ENCODE measurements at regions not wholly inside any gene's neighbourhood (a gene's known extent, or its start where the extent isn't known, plus 50 kb on each side); places are given as distances from the start of the nearest gene placed in this dataset.

DNA sequence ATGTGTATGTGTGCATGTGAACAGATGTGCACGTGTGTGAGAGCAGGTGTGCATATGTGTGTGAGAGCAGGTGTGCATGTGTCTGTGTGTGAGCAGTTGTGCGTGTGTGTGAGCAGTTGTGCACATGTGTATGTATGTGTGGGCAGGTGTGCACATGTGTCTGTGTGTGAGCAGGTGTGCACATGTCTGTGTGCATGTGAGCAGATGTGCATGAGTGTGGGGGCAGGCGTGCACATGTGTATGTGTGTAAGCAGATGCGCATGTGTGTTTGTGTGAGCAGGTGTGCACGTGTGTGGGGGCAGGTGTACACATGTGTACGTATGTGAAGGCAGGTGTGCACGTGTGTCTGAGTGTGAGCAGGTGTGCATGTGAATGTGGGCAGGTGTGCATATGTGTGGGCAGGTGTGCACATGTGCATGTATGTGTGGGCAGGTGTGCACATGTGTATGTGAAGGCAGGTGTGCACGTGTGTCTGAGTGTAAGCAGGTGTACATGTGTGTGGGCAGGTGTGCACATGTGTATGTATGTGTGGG is 66.5 kb upstream of the LRPAP1 start:
- TF ChIP-seq, protein P1, sequence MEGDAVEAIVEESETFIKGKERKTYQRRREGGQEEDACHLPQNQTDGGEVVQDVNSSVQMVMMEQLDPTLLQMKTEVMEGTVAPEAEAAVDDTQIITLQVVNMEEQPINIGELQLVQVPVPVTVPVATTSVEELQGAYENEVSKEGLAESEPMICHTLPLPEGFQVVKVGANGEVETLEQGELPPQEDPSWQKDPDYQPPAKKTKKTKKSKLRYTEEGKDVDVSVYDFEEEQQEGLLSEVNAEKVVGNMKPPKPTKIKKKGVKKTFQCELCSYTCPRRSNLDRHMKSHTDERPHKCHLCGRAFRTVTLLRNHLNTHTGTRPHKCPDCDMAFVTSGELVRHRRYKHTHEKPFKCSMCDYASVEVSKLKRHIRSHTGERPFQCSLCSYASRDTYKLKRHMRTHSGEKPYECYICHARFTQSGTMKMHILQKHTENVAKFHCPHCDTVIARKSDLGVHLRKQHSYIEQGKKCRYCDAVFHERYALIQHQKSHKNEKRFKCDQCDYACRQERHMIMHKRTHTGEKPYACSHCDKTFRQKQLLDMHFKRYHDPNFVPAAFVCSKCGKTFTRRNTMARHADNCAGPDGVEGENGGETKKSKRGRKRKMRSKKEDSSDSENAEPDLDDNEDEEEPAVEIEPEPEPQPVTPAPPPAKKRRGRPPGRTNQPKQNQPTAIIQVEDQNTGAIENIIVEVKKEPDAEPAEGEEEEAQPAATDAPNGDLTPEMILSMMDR (IDR thresholded peaks at IDR 0.05), result no peak
- no peak for TF ChIP-seq POLR2AphosphoS5 (IDR thresholded peaks at IDR 0.05)

All from stomach (tissue), 4 donors.